BJ (cell line): ENCODE measurements at regions not wholly inside any gene's neighbourhood (a gene's known extent, or its start where the extent isn't known, plus 50 kb on each side); places are given as distances from the start of the nearest gene placed in this dataset.

Source experiments
- CTCF ChIA-PET: fragments of 350-600 bp; formaldehyde crosslinking; extraction: SDS; loops from one replicate; lab custom pipeline; 2021; ENCODE audit warnings: antibody characterized with exemption, inconsistent platforms; lab: Yijun Ruan, JAX
- POLR2A ChIA-PET: fragments of 300-600 bp; sonication (Branson Sonifier 250); formaldehyde crosslinking; extraction: SDS; loops from one replicate; lab custom pipeline; 2021; ENCODE audit warnings: antibody characterized with exemption; lab: Charles Lee
- DNase-seq: peaks from one replicate; pipeline ENCODE4 v3.0.0-alpha.2; 2011; ENCODE audit warnings: low read depth
- H3K27me3 ChIP-seq: 2 replicates; pipeline ENCODE4 v1.6.0; 2011; ENCODE audit warnings: low read length; ENCODE audit not compliant: control insufficient read depth, insufficient read depth
- H3K36me3 ChIP-seq: 2 replicates; pipeline ENCODE4 v1.5.1; 2011; ENCODE audit warnings: low read length; ENCODE audit not compliant: control insufficient read depth, insufficient read depth
- H3K4me3 ChIP-seq: 2 replicates; pipeline ENCODE4 v1.5.1; 2011; ENCODE audit warnings: low read depth, mild to moderate bottlenecking, control low read depth, low read length
- TF ChIP-seq, protein P1 (sequence below): IDR thresholded peaks from 2 replicates; pipeline ENCODE4 v1.5.1; 2011; ENCODE audit warnings: low read depth, mild to moderate bottlenecking, control low read depth, inconsistent platforms, low read length, moderate library complexity; ENCODE audit not compliant: insufficient read depth

GRCh38 chr14:48096897-48097296 lies 421.5 kb upstream of the MDGA2 start:
- ChIA-PET POLR2A (no interaction called here), CTCF (no interaction called here)
- TF ChIP-seq, protein P1, sequence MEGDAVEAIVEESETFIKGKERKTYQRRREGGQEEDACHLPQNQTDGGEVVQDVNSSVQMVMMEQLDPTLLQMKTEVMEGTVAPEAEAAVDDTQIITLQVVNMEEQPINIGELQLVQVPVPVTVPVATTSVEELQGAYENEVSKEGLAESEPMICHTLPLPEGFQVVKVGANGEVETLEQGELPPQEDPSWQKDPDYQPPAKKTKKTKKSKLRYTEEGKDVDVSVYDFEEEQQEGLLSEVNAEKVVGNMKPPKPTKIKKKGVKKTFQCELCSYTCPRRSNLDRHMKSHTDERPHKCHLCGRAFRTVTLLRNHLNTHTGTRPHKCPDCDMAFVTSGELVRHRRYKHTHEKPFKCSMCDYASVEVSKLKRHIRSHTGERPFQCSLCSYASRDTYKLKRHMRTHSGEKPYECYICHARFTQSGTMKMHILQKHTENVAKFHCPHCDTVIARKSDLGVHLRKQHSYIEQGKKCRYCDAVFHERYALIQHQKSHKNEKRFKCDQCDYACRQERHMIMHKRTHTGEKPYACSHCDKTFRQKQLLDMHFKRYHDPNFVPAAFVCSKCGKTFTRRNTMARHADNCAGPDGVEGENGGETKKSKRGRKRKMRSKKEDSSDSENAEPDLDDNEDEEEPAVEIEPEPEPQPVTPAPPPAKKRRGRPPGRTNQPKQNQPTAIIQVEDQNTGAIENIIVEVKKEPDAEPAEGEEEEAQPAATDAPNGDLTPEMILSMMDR: no peak
- Histone ChIP-seq H3K4me3 (no peak overlapping the region), H3K27me3 (no peaks in the 10 kb centered on the region), H3K36me3 (no peaks in the 10 kb centered on the region)
- DNase-seq: no peak

GRCh38 chr14:48086516-48086915 lies 411.1 kb upstream of the MDGA2 start:
- DNase-seq: no peak
- H3K27me3 ChIP-seq: no peaks in the 10 kb centered on the region
- TF ChIP-seq, protein P1: no peak
- POLR2A ChIA-PET: no interaction called here
- no peak overlapping the region for H3K4me3 ChIP-seq
- no peaks in the 10 kb centered on the region for H3K36me3 ChIP-seq
- CTCF ChIA-PET: interaction anchor here (0.6 kb wide), 1 partner anchor 246 kb away, joined by 3 read pairs; no protein-coding TSS in a partner anchor

GRCh38 chr14:48075487-48075886 lies 400.1 kb upstream of the MDGA2 start:
- ChIA-PET POLR2A (no interaction called here), CTCF (no interaction called here)
- Histone ChIP-seq H3K36me3 (no peaks in the 10 kb centered on the region), H3K4me3 (no peak overlapping the region), H3K27me3 (no peaks in the 10 kb centered on the region)
- TF ChIP-seq, protein P1: no peak
- DNase-seq: no peak

DNA sequence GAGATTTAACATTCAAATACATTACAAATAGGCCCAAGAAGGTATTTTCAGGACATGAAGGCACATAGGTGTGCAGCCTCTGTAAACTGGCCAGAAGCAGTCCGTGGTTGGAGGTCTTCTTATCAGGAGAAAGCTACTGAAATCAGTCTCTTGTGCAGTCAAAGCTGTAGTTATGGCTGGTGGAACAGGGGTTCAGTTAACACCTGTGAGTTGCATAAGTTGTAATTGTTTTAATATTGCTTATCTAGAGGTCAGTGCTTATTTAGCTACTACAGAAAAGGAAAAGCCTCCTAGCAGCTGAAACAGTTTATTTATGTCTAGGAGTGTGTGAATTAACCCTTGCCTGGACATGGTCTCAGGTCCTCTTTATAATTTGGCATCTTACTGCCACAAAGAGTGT lies 377.6 kb upstream of the MDGA2 start:
- ChIA-PET CTCF (no interaction called here), POLR2A (no interaction called here)
- H3K4me3 ChIP-seq: no peak overlapping the region
- no peak for DNase-seq
- TF ChIP-seq, protein P1: no peak
- H3K36me3 ChIP-seq: no peaks in the 10 kb centered on the region
- H3K27me3 ChIP-seq: no peaks in the 10 kb centered on the region

GRCh38 chr14:48035836-48036235 lies 360.4 kb upstream of the MDGA2 start:
- Histone ChIP-seq H3K4me3 (no peak overlapping the region), H3K27me3 (no peaks in the 10 kb centered on the region), H3K36me3 (no peaks in the 10 kb centered on the region)
- CTCF ChIA-PET: no interaction called here
- POLR2A ChIA-PET: no interaction called here
- no peak for DNase-seq
- TF ChIP-seq, protein P1: no peak
